ENCODE measurements at regions not wholly inside any gene's neighbourhood (a gene's known extent, or its start where the extent isn't known, plus 50 kb on each side); places are given as distances from the start of the nearest gene placed in this dataset.

- TF ChIP-seq, protein P1, sequence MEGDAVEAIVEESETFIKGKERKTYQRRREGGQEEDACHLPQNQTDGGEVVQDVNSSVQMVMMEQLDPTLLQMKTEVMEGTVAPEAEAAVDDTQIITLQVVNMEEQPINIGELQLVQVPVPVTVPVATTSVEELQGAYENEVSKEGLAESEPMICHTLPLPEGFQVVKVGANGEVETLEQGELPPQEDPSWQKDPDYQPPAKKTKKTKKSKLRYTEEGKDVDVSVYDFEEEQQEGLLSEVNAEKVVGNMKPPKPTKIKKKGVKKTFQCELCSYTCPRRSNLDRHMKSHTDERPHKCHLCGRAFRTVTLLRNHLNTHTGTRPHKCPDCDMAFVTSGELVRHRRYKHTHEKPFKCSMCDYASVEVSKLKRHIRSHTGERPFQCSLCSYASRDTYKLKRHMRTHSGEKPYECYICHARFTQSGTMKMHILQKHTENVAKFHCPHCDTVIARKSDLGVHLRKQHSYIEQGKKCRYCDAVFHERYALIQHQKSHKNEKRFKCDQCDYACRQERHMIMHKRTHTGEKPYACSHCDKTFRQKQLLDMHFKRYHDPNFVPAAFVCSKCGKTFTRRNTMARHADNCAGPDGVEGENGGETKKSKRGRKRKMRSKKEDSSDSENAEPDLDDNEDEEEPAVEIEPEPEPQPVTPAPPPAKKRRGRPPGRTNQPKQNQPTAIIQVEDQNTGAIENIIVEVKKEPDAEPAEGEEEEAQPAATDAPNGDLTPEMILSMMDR (IDR thresholded peaks at IDR 0.05; ENCODE audit: extremely low read depth in 1 of 2, insufficient read depth in 1 of 2, low read depth in 1 of 2, low read length in 2 of 2): no peak
- TF ChIP-seq, protein P2, sequence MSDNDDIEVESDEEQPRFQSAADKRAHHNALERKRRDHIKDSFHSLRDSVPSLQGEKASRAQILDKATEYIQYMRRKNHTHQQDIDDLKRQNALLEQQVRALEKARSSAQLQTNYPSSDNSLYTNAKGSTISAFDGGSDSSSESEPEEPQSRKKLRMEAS (IDR thresholded peaks at IDR 0.05; ENCODE audit: insufficient read depth, insufficient read length): no peak
These were observed 2064.1 kb downstream of the MAT2B start for GRCh38 chr5:165569551-165569950.

All from endothelial cell of umbilical vein (primary cell).